ENCODE measurements at regions not wholly inside any gene's neighbourhood (a gene's known extent, or its start where the extent isn't known, plus 50 kb on each side); places are given as distances from the start of the nearest gene placed in this dataset.

DNA sequence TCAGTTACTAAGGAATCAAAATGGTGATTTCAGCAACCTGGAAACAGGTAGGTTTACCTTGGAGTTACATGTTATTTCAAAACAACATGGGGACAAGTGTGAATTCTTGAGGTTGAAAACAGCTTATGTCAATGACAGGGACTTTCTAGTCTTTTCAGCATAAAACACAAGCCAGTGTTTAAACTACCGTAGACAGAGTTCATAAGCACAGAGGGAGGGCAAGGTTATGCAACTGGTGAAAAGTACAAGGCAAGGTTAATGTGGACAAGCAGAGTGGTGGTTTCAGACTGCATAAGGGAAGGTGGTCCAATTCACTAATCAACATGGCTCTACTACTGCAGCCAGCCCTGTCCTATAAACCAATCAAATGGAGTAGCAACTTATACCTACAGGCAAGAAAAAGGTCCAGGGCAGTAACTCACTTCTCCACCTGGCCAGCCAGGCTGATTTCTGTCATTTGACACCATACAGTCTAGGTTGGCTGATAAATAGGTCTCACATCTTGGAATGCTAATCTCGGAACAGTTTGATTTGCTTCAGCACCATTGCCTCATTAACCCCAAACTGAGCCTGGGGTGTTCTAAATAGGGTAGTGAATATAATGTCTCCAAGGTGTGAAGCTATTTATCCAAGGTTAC, 250.3 kb upstream of the PROX1 start:
- DNase-seq (ENCODE audit: low spot score), result no peak
- Histone ChIP-seq H3K4me1 (ENCODE audit: insufficient read depth, low read length, poor library complexity, severe bottlenecking) (no peaks in the 10 kb centered on the region), H4K20me1 (ENCODE audit: insufficient read depth, low read length) (no peaks in the 10 kb centered on the region), H3K27ac (ENCODE audit: low read depth, low read length, poor library complexity, severe bottlenecking) (no peak overlapping the region), H3K4me2 (ENCODE audit: low read length) (no peak overlapping the region), H3K9me3 (ENCODE audit: low read length) (no peaks in the 10 kb centered on the region), H3K9me2 (ENCODE audit: insufficient read depth, low read length) (no peaks in the 10 kb centered on the region), H3K4me3 (ENCODE audit: low read depth, low read length, poor library complexity, severe bottlenecking) (no peak overlapping the region), H2AFZ (ENCODE audit: low read length) (no peak overlapping the region), H3K79me2 (ENCODE audit: insufficient read depth, low read depth, low read length) (no peaks in the 10 kb centered on the region), H3K36me3 (ENCODE audit: insufficient read depth, low read length) (no peaks in the 10 kb centered on the region)
- ChIA-PET POLR2A (no interaction called here), CTCF (ENCODE audit: unreplicated experiment) (no interaction called here)
- TF ChIP-seq EZH2phosphoT487 (IDR thresholded peaks at IDR 0.05; ENCODE audit: borderline replicate concordance, low read depth, low read length), result no peak
- TF ChIP-seq, protein P1, sequence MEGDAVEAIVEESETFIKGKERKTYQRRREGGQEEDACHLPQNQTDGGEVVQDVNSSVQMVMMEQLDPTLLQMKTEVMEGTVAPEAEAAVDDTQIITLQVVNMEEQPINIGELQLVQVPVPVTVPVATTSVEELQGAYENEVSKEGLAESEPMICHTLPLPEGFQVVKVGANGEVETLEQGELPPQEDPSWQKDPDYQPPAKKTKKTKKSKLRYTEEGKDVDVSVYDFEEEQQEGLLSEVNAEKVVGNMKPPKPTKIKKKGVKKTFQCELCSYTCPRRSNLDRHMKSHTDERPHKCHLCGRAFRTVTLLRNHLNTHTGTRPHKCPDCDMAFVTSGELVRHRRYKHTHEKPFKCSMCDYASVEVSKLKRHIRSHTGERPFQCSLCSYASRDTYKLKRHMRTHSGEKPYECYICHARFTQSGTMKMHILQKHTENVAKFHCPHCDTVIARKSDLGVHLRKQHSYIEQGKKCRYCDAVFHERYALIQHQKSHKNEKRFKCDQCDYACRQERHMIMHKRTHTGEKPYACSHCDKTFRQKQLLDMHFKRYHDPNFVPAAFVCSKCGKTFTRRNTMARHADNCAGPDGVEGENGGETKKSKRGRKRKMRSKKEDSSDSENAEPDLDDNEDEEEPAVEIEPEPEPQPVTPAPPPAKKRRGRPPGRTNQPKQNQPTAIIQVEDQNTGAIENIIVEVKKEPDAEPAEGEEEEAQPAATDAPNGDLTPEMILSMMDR (conservative IDR thresholded peaks at IDR 0.05; ENCODE audit: low read length), result no peak
- no TSS peak for BruUV-seq (replicated peaks)
- intact Hi-C loops (cut with micrococcal nuclease; ENCODE audit: unreplicated experiment), result no loop called here

GRCh38 chr1:213738658-213739057, 249.1 kb upstream of the PROX1 start:
- H4K20me1 ChIP-seq (ENCODE audit: insufficient read depth, low read length), result no peaks in the 10 kb centered on the region
- H3K9me3 ChIP-seq (ENCODE audit: low read length), result no peaks in the 10 kb centered on the region
- H2AFZ ChIP-seq (ENCODE audit: low read length), result no peak overlapping the region
- no peaks in the 10 kb centered on the region for H3K36me3 ChIP-seq (ENCODE audit: insufficient read depth, low read length)
- TF ChIP-seq, protein P1 (conservative IDR thresholded peaks at IDR 0.05; ENCODE audit: low read length), result no peak
- TF ChIP-seq EZH2phosphoT487 (IDR thresholded peaks at IDR 0.05; ENCODE audit: borderline replicate concordance, low read depth, low read length), result no peak
- H3K79me2 ChIP-seq (ENCODE audit: insufficient read depth, low read depth, low read length), result no peaks in the 10 kb centered on the region
- POLR2A ChIA-PET, result interaction anchor here (0.8 to 0.9 kb wide), 2 partner anchors 9 to 38 kb away, joined by 3 read pairs; no protein-coding TSS in a partner anchor
- DNase-seq (ENCODE audit: low spot score), result no peak
- no peak overlapping the region for H3K27ac ChIP-seq (ENCODE audit: low read depth, low read length, poor library complexity, severe bottlenecking)
- intact Hi-C loops (cut with micrococcal nuclease; ENCODE audit: unreplicated experiment), result no loop called here
- no peak overlapping the region for H3K4me2 ChIP-seq (ENCODE audit: low read length)
- H3K9me2 ChIP-seq (ENCODE audit: insufficient read depth, low read length), result no peaks in the 10 kb centered on the region
- no peak overlapping the region for H3K4me3 ChIP-seq (ENCODE audit: low read depth, low read length, poor library complexity, severe bottlenecking)
- no TSS peak for BruUV-seq (replicated peaks)
- CTCF ChIA-PET (ENCODE audit: unreplicated experiment), result no interaction called here
- H3K4me1 ChIP-seq (ENCODE audit: insufficient read depth, low read length, poor library complexity, severe bottlenecking), result no peaks in the 10 kb centered on the region

GRCh38 chr1:213742992-213743391, 244.8 kb upstream of the PROX1 start:
- TF ChIP-seq, protein P1 (conservative IDR thresholded peaks at IDR 0.05; ENCODE audit: low read length), result no peak
- TF ChIP-seq EZH2phosphoT487 (IDR thresholded peaks at IDR 0.05; ENCODE audit: borderline replicate concordance, low read depth, low read length), result no peak
- Histone ChIP-seq H3K9me3 (ENCODE audit: low read length) (no peaks in the 10 kb centered on the region), H3K36me3 (ENCODE audit: insufficient read depth, low read length) (no peaks in the 10 kb centered on the region), H3K9me2 (ENCODE audit: insufficient read depth, low read length) (no peaks in the 10 kb centered on the region), H3K79me2 (ENCODE audit: insufficient read depth, low read depth, low read length) (no peaks in the 10 kb centered on the region), H2AFZ (ENCODE audit: low read length) (no peak overlapping the region), H3K4me1 (ENCODE audit: insufficient read depth, low read length, poor library complexity, severe bottlenecking) (no peaks in the 10 kb centered on the region), H4K20me1 (ENCODE audit: insufficient read depth, low read length) (no peaks in the 10 kb centered on the region), H3K4me2 (ENCODE audit: low read length) (no peak overlapping the region), H3K27ac (ENCODE audit: low read depth, low read length, poor library complexity, severe bottlenecking) (no peak overlapping the region), H3K4me3 (ENCODE audit: low read depth, low read length, poor library complexity, severe bottlenecking) (no peak overlapping the region)
- POLR2A ChIA-PET, result no interaction called here
- CTCF ChIA-PET (ENCODE audit: unreplicated experiment), result no interaction called here
- DNase-seq (ENCODE audit: low spot score), result no peak
- no TSS peak for BruUV-seq (replicated peaks)
- intact Hi-C loops (cut with micrococcal nuclease; ENCODE audit: unreplicated experiment), result no loop called here
